Kidney epithelial cell (primary cell): ENCODE measurements at regions not wholly inside any gene's neighbourhood (a gene's known extent, or its start where the extent isn't known, plus 50 kb on each side); places are given as distances from the start of the nearest gene placed in this dataset.

Source experiments
- DNase-seq: peaks from one replicate; pipeline ENCODE4 v3.0.0-alpha.2; 2010; ENCODE audit warnings: low read depth
- H3K27me3 ChIP-seq: 2 replicates; pipeline ENCODE4 v1.6.0; 2011; ENCODE audit warnings: low read length; ENCODE audit not compliant: control insufficient read depth, insufficient read depth
- H3K36me3 ChIP-seq: 2 replicates; pipeline ENCODE4 v1.5.1; 2011; ENCODE audit warnings: low read length; ENCODE audit not compliant: control insufficient read depth, insufficient read depth
- H3K4me3 ChIP-seq: 2 replicates; pipeline ENCODE4 v1.5.1; 2011; ENCODE audit warnings: low read depth, mild to moderate bottlenecking, control low read depth, low read length
- CTCF ChIP-seq: IDR thresholded peaks from 2 replicates; pipeline ENCODE4 v1.5.1; 2011; ENCODE audit warnings: mild to moderate bottlenecking, moderate library complexity, low read length, control low read depth, inconsistent platforms; ENCODE audit not compliant: insufficient read depth, poor library complexity, severe bottlenecking

GRCh38 chr7:46767071-46767470, 814.8 kb downstream of the TNS3 start:
- Histone ChIP-seq H3K4me3 (no peak overlapping the region), H3K36me3 (no peaks in the 10 kb centered on the region), H3K27me3 (no peaks in the 10 kb centered on the region)
- no peak for DNase-seq
- no peak for TF ChIP-seq CTCF

GRCh38 chr7:46764100-46764936, 817.6 kb downstream of the TNS3 start:
- peak; percentile 91 for DNase-seq
- Histone ChIP-seq H3K4me3 (no peak overlapping the region), H3K36me3 (no peaks in the 10 kb centered on the region), H3K27me3 (no peaks in the 10 kb centered on the region)
- no peak for TF ChIP-seq CTCF

- TF ChIP-seq CTCF = no peak
- Histone ChIP-seq H3K4me3 (no peak overlapping the region), H3K36me3 (no peaks in the 10 kb centered on the region), H3K27me3 (no peaks in the 10 kb centered on the region)
- no peak for DNase-seq
Measured at GRCh38 chr7:46763344-46763743, 818.6 kb downstream of the TNS3 start.

- H3K36me3 ChIP-seq = no peaks in the 10 kb centered on the region
- no peak for TF ChIP-seq CTCF
- no peak for DNase-seq
- no peaks in the 10 kb centered on the region for H3K27me3 ChIP-seq
- no peak overlapping the region for H3K4me3 ChIP-seq
Measured at GRCh38 chr7:46759711-46760480, 822.0 kb downstream of the TNS3 start.

- Histone ChIP-seq H3K4me3 (no peak overlapping the region), H3K36me3 (no peaks in the 10 kb centered on the region), H3K27me3 (no peaks in the 10 kb centered on the region)
- no peak for DNase-seq
- no peak for TF ChIP-seq CTCF
Measured at GRCh38 chr7:46756996-46757395, 824.9 kb downstream of the TNS3 start.
